ENCODE measurements at regions not wholly inside any gene's neighbourhood (a gene's known extent, or its start where the extent isn't known, plus 50 kb on each side); places are given as distances from the start of the nearest gene placed in this dataset.

DNA sequence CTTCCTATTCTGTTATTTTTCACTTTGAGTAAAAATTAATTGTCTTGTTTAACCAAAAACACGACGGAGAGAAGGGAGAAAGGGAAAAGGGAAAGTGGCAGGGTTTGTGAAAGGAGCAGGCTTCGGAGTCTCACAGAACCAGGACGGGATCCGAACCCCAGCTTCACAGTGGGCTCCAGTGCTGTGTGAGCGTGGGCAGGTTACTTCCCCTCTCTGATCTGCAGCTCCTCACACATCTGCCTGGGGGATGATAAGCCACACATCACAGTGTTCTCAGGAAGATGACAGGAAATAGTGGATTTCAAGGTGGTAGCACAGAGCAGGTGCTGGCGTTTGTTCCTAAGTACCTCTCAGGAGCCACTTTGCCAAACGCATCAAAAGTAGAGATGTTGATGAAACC is 94.2 kb upstream of the GPR26 start:
- TF ChIP-seq, protein P1, sequence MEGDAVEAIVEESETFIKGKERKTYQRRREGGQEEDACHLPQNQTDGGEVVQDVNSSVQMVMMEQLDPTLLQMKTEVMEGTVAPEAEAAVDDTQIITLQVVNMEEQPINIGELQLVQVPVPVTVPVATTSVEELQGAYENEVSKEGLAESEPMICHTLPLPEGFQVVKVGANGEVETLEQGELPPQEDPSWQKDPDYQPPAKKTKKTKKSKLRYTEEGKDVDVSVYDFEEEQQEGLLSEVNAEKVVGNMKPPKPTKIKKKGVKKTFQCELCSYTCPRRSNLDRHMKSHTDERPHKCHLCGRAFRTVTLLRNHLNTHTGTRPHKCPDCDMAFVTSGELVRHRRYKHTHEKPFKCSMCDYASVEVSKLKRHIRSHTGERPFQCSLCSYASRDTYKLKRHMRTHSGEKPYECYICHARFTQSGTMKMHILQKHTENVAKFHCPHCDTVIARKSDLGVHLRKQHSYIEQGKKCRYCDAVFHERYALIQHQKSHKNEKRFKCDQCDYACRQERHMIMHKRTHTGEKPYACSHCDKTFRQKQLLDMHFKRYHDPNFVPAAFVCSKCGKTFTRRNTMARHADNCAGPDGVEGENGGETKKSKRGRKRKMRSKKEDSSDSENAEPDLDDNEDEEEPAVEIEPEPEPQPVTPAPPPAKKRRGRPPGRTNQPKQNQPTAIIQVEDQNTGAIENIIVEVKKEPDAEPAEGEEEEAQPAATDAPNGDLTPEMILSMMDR (conservative IDR thresholded peaks at IDR 0.05; ENCODE audit: low read depth, low read length): no peak
- no peak overlapping the region for H3K4me3 ChIP-seq (ENCODE audit: low read length)
- DNase-seq (ENCODE audit: low read depth): no peak

DNA sequence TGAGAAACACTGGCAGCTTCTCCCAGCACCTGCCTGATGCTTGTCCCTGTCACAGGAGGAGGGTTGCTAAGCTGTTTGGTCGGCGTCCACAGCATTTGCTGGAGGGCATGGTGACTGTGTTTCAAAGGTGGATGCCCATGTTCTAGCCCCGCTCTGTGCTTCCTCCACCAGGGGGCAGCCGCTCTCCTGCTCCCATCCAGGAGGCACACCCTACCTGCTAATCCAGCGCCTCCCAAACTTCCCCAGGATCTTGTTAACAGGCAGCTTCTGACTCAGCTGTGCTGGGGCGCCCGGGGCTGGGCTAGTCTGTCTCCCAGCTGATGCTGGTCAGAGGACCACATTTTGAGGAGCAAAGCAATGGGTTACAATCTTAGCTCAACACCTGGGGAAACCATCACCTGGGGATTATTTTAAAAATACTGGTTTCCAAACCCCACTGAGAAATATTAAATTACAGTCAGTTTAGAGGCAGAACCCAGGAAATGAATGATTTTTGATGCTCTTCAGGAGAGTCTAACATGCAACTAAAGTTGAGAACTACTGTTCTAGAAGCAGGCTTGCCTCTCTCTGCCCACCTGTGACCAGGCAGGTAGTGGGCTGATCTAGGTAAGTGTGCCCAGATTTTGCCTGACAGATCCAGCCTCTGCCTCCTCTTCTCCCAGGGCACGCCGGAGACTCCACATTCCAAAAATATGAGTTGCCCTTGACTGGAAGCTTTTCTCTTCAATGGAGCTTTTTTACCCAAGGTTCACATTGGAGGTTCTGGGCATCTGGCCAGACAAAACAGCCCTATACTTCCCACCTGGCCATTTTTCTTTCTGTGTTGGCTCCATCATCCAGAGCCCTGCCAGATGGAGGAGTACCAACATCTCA is 92.7 kb upstream of the GPR26 start:
- no peak for DNase-seq (ENCODE audit: low read depth)

DNA sequence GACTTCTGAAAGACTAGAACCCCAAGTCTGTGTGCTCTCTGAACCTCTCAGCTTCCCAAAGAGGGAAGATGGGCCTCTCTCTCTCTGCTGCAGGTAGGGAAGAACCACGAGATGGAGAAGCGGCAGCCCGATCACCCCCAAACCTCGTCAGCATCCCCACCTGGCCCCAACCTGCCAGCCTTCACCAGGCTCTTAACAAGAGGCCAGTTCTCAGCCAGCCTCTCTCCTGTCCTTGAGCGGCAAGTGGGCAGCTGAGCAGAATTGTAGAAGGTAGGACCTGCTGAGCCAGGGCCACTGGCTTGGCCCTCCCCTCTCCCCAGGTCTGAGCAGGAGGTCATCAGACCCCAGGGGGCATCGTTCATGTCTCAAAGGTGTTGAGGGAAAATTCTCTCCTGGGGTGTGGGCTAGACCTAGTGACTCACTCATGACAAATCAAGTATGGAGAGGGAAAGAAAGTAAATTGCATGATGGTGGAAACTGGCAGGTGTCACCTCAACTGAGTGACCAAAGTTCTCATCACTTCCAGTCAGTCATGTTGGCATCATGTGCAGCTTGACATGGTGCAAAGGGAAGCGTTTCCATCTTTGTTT is 92.0 kb upstream of the GPR26 start:
- H3K4me3 ChIP-seq (ENCODE audit: low read length): no peak overlapping the region
- TF ChIP-seq, protein P1 (conservative IDR thresholded peaks at IDR 0.05; ENCODE audit: low read depth, low read length): no peak
- no peak for DNase-seq (ENCODE audit: low read depth)

More for the DNA sequence above, 92.7 kb upstream of the GPR26 start:
- TF ChIP-seq, protein P1 (conservative IDR thresholded peaks at IDR 0.05; ENCODE audit: low read depth, low read length): peak; percentile 69
- no peak overlapping the region for H3K4me3 ChIP-seq (ENCODE audit: low read length)

DNA sequence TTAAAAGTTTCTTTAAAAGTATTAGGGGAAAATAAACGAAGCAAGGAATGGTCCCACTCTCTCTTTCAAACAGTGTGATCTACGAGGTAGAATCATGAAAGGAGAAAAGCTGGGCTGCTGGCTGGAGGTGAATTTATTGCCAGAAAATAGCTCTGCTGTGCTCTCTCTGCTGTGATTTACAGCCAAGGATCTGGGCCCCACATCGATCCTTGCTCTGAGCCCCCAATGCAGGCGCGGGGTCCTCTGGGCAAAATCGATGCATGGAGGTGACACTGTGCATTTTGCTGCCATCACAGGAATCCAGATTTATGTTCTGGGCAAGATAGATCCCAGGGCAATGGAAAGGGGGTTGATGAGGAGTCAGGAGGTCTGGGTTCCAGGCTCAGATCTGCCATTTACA is 91.0 kb upstream of the GPR26 start:
- no peak for DNase-seq (ENCODE audit: low read depth)
- H3K4me3 ChIP-seq (ENCODE audit: low read length): no peak overlapping the region
- TF ChIP-seq, protein P1 (conservative IDR thresholded peaks at IDR 0.05; ENCODE audit: low read depth, low read length): no peak

DNA sequence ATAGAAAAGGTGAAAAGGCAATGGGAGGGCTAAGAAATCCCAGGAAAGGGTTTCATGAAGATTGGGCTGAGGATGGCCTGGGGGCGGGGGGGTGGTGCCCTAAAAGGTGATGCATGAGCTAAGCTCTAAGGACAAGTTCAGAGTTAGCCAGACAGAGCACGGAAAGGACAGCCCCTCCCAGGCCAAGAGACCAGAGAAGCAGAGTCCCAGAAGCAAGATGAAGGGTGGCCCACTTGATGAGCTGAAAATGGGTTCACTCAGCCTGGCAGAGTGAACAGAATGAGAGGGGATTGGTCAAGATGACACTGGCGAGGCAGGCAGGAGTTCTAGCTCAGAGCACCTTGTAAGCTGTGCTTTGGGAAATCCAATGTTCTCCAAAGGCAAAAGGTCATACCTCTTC is 89.4 kb upstream of the GPR26 start:
- TF ChIP-seq, protein P1 (conservative IDR thresholded peaks at IDR 0.05; ENCODE audit: low read depth, low read length): no peak
- no peak overlapping the region for H3K4me3 ChIP-seq (ENCODE audit: low read length)
- no peak for DNase-seq (ENCODE audit: low read depth)

DNA sequence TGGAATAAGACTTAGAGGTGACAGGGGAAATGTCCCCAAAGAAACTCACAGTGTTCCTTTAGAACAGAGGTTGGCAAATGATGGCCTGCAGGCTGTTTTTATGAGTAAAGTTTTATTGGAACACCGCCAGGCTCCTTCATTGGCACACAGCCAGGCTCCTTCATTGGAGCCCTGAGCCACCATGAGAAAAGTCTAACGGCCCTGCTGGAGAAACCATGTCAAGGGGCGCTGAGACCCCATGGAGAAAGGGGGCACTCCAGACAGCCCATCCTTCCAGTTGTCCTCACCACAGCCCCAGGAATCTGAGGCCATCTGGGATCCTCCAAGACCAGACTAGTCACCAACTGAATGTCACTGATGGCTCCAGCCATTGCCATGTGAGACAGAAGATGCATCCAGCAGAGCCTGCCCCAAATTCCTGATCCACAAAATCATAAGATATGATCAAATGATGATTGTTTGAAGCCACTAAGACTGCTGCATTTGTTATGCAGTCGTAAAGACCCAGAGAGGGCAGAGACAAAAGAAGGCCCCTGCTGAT is 88.2 kb upstream of the GPR26 start:
- no peak for DNase-seq (ENCODE audit: low read depth)
- TF ChIP-seq, protein P1 (conservative IDR thresholded peaks at IDR 0.05; ENCODE audit: low read depth, low read length): no peak
- no peak overlapping the region for H3K4me3 ChIP-seq (ENCODE audit: low read length)
